ENCODE measurements at regions not wholly inside any gene's neighbourhood (a gene's known extent, or its start where the extent isn't known, plus 50 kb on each side); places are given as distances from the start of the nearest gene placed in this dataset.

DNA sequence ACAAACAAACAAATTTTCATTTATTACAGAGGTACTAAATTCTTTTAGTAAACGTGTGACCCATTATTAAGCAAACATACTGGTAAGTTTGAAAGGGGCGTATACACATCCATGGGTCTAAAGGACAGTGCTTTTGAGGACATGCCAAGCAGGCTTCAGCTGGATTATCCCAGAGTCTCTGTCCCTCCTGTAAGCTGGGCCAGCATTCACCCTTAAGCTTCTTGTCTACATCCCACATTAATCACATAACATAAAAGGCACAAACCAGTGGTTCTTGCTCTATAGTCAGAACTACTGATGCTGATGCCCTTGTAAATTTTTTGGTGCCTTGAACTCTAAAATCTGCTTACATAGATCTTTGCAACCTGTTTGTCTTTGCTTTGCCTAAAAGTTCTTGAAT lies 150.8 kb upstream of the BNIP2 start:
- no peak for FAIRE-seq

DNA sequence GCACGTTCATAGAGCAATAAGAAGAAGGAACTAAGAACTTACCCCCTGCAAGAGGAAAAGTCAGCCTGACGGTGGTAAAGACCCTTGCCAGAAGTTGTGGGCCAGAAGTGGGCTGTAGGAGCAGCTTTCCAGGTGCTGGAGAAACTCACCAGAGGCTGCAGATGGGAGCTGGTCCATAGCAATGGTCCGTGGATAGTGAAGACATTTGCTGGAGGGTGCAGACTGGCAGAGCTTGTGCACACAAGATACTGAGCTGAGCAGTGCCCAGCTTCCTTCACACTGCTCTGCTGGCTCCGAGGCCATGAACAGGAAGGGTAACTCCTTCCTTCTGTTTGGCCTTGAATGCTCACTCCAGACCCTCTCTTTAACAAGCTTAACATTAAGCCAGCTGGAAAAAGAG lies 149.8 kb upstream of the BNIP2 start:
- DNase-seq (ENCODE audit: insufficient read length, low spot score) (no peak), FAIRE-seq (no peak)
- TF ChIP-seq PAX5 (IDR thresholded peaks at IDR 0.05; ENCODE audit: insufficient read depth, low read length, severe bottlenecking), result no peak
- TF ChIP-seq TAF1 (IDR thresholded peaks at IDR 0.05; ENCODE audit: low read depth, low read length), result no peak
- TF ChIP-seq POLR2AphosphoS5 (IDR thresholded peaks at IDR 0.05; ENCODE audit: low read depth, low read length), result no peak

More for the DNA sequence above, 150.8 kb upstream of the BNIP2 start:
- DNase-seq (ENCODE audit: insufficient read length, low spot score), result no peak
- TF ChIP-seq POLR2AphosphoS5 (IDR thresholded peaks at IDR 0.05; ENCODE audit: low read depth, low read length) (no peak), POLR2A (IDR thresholded peaks at IDR 0.05; ENCODE audit: low read depth, low read length) (no peak), POU2F2 (IDR thresholded peaks at IDR 0.05; ENCODE audit: low read depth, low read length) (no peak), SPI1 (IDR thresholded peaks at IDR 0.05; ENCODE audit: low read depth, low read length) (no peak), PAX5 (IDR thresholded peaks at IDR 0.05; ENCODE audit: insufficient read depth, low read length, severe bottlenecking) (no peak), TAF1 (IDR thresholded peaks at IDR 0.05; ENCODE audit: low read depth, low read length) (no peak)

DNA sequence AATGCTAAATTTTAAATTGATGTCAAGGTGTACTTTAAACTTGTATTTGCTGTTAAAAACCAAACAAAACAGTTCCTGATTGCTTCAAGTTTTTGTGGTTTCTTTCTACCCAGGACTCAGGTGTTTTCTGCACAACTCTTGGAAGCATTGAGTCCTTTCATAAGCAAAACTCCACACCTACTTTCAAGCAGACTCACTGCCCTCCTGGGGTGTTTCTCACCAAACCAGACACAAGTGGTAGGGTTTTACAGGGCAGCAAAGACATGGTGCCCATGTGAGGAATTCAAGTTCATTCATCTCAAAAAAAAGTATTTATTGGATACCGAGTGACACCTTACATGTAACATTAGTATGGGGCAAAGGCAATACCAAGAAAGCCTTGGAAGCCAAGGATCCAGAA lies 146.7 kb upstream of the BNIP2 start:
- no peak for FAIRE-seq
- no peak for DNase-seq (ENCODE audit: insufficient read length, low spot score)
- no peak for TF ChIP-seq POU2F2 (IDR thresholded peaks at IDR 0.05; ENCODE audit: low read depth, low read length)
- no peak for TF ChIP-seq POLR2A (IDR thresholded peaks at IDR 0.05; ENCODE audit: low read depth, low read length)
- TF ChIP-seq POLR2AphosphoS5 (IDR thresholded peaks at IDR 0.05; ENCODE audit: low read depth, low read length), result no peak
- no peak for TF ChIP-seq PAX5 (IDR thresholded peaks at IDR 0.05; ENCODE audit: insufficient read depth, low read length, severe bottlenecking)
- no peak for TF ChIP-seq TAF1 (IDR thresholded peaks at IDR 0.05; ENCODE audit: low read depth, low read length)

DNA sequence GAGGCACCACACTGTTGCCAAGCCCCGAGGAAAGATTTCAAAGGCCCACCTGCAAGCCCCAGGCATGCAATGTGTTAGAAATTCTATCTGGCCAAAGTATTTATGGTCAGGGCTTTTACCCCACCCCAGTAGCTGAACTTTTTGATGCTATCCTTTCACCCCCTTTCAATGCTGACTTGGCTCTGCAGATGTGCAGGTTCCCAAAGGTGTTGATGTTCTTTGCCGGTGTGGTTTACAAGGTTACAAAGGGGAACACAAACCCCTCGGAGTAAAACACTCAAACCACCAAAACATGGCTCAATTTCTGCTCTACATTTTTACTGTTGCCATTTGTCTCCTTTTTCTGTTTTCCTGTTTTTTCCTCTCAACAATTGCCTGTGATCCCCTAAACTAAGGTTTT lies 145.4 kb upstream of the BNIP2 start:
- TF ChIP-seq POU2F2 (IDR thresholded peaks at IDR 0.05; ENCODE audit: low read depth, low read length) (no peak), TAF1 (IDR thresholded peaks at IDR 0.05; ENCODE audit: low read depth, low read length) (no peak), SPI1 (IDR thresholded peaks at IDR 0.05; ENCODE audit: low read depth, low read length) (no peak)
- DNase-seq (ENCODE audit: insufficient read length, low spot score), result no peak
- no peak for FAIRE-seq

DNA sequence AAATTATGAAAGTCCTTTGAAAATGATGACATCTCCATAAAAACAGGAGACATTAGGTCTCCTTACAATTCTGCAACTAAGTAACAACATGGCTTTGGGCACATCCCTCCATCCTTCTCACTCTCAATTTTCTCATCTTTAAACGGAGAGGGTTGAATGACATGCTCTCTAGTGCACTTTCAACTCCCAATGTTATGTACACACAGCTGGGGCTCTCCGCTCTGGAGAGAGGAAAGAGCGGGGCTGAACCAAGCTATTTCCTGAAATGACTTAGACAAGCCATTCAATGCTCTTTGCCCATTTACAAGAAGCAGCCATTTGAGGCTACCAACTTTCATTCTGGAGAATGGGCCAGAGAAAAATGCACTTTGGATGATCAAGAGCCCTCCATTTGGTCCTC lies 144.2 kb upstream of the BNIP2 start:
- TF ChIP-seq POLR2AphosphoS5 (IDR thresholded peaks at IDR 0.05; ENCODE audit: low read depth, low read length) (no peak), TAF1 (IDR thresholded peaks at IDR 0.05; ENCODE audit: low read depth, low read length) (no peak), POU2F2 (IDR thresholded peaks at IDR 0.05; ENCODE audit: low read depth, low read length) (no peak), SPI1 (IDR thresholded peaks at IDR 0.05; ENCODE audit: low read depth, low read length) (no peak), PAX5 (IDR thresholded peaks at IDR 0.05; ENCODE audit: insufficient read depth, low read length, severe bottlenecking) (no peak), POLR2A (IDR thresholded peaks at IDR 0.05; ENCODE audit: low read depth, low read length) (no peak)
- FAIRE-seq, result no peak
- DNase-seq (ENCODE audit: insufficient read length, low spot score), result no peak

DNA sequence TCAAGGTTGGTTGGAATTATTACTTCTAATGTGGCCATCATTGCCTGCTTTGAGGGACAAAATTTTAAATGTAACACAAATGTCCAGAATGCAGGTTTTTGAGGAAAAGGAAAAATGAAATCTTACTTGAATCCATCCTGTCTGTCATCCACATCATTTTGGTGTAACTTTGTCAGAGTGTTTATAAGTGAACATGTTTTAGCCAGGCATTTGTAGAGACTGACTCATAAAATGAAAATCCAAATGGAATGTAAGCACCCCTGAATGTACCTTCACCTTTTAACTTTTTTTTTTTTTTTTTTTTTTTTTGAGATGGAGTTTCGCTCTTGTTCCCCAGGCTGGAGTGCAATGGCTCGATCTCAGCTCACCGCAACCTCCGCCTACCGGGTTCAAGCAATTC lies 141.8 kb upstream of the BNIP2 start:
- TF ChIP-seq POLR2AphosphoS5 (IDR thresholded peaks at IDR 0.05; ENCODE audit: low read depth, low read length) (no peak), POU2F2 (IDR thresholded peaks at IDR 0.05; ENCODE audit: low read depth, low read length) (no peak), POLR2A (IDR thresholded peaks at IDR 0.05; ENCODE audit: low read depth, low read length) (no peak), PAX5 (IDR thresholded peaks at IDR 0.05; ENCODE audit: insufficient read depth, low read length, severe bottlenecking) (no peak), TAF1 (IDR thresholded peaks at IDR 0.05; ENCODE audit: low read depth, low read length) (no peak), SPI1 (IDR thresholded peaks at IDR 0.05; ENCODE audit: low read depth, low read length) (no peak)
- DNase-seq (ENCODE audit: insufficient read length, low spot score) (no peak), FAIRE-seq (no peak)

DNA sequence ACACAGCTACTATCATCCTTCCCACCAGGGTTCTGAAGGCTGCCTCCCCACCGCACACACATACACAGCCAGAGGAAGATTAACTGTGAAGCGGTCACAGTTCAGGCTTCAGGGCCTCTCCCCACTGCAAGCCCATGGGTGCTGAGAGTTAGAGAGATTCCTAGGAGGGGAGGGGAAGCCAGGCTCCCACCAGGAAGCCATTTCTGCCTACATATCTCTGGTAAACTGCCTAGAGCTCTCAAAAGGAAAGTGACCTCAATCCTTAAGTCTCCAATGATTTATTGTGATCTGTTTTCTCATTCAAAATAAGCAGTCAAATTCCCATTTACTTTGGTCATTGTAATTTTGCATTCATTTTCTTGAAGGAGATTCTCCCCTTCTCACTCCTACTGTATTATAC lies 141.0 kb upstream of the BNIP2 start:
- no peak for DNase-seq (ENCODE audit: insufficient read length, low spot score)
- no peak for FAIRE-seq
- TF ChIP-seq POLR2A (IDR thresholded peaks at IDR 0.05; ENCODE audit: low read depth, low read length) (no peak), PAX5 (IDR thresholded peaks at IDR 0.05; ENCODE audit: insufficient read depth, low read length, severe bottlenecking) (no peak), TAF1 (IDR thresholded peaks at IDR 0.05; ENCODE audit: low read depth, low read length) (no peak), POLR2AphosphoS5 (IDR thresholded peaks at IDR 0.05; ENCODE audit: low read depth, low read length) (no peak), POU2F2 (IDR thresholded peaks at IDR 0.05; ENCODE audit: low read depth, low read length) (no peak), SPI1 (IDR thresholded peaks at IDR 0.05; ENCODE audit: low read depth, low read length) (no peak)

DNA sequence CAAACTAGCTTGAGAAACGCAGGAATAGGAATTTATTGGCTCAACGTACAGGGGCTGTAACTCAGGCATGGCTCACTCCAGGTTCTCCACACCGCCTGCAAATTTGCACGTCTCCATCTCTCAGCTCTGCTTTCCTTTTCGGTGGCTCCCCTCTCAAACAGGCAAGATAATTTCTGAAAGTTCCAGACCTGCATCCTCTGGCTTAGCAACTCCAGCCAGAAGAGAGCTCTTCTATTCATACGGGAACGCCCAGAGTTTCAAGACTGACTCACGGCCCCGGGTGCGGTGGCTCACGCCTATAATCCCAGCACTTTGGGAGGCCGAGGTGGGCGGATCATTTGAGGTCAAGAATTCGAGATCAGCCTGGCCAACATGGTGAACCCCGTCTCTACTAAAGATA lies 139.7 kb upstream of the BNIP2 start:
- FAIRE-seq (no peak), DNase-seq (ENCODE audit: insufficient read length, low spot score) (no peak)
- TF ChIP-seq SPI1 (IDR thresholded peaks at IDR 0.05; ENCODE audit: low read depth, low read length), result no peak
- TF ChIP-seq TAF1 (IDR thresholded peaks at IDR 0.05; ENCODE audit: low read depth, low read length), result no peak
- no peak for TF ChIP-seq PAX5 (IDR thresholded peaks at IDR 0.05; ENCODE audit: insufficient read depth, low read length, severe bottlenecking)
- TF ChIP-seq POU2F2 (IDR thresholded peaks at IDR 0.05; ENCODE audit: low read depth, low read length), result no peak
- TF ChIP-seq POLR2AphosphoS5 (IDR thresholded peaks at IDR 0.05; ENCODE audit: low read depth, low read length), result no peak

DNA sequence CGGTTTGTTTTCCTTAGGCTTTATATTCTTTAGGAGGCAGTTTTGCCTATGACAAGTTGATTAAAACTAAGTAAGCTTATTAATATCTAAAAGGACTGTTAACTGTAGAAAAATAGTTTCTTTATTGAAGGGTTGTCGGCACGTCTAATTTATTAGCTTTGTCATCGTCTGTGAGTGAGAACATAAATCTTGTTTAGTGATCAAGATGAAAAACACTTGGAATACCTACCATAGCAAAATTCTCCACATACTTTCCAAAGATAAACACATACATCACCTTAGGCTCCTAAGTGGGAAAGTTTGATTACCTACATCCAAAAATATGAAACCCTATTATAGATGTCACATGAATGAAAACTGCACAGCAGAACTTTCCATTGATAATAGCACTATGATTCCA lies 139.1 kb upstream of the BNIP2 start:
- TF ChIP-seq POU2F2 (IDR thresholded peaks at IDR 0.05; ENCODE audit: low read depth, low read length), result no peak
- TF ChIP-seq PAX5 (IDR thresholded peaks at IDR 0.05; ENCODE audit: insufficient read depth, low read length, severe bottlenecking), result no peak
- TF ChIP-seq POLR2AphosphoS5 (IDR thresholded peaks at IDR 0.05; ENCODE audit: low read depth, low read length), result no peak
- TF ChIP-seq TAF1 (IDR thresholded peaks at IDR 0.05; ENCODE audit: low read depth, low read length), result no peak
- TF ChIP-seq POLR2A (IDR thresholded peaks at IDR 0.05; ENCODE audit: low read depth, low read length), result no peak
- no peak for TF ChIP-seq SPI1 (IDR thresholded peaks at IDR 0.05; ENCODE audit: low read depth, low read length)
- FAIRE-seq (no peak), DNase-seq (ENCODE audit: insufficient read length, low spot score) (no peak)

DNA sequence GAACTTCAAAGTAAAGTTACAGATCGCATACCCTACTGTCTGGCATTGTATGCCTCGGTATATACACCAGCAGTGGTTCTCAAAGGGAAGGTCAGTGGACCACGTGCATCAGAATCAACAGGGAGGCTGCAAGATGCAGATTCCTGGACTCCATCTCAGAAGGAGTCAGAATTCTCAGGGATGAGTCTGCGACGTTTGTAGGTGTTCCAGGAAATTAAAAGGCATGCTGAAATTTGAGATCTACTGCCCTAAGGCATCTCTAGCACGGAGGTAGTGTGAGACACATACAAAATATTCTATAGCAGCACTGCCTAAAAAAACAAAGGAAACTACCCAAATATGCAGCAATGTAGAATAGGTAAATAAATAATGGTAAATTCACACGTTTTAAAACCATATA lies 136.8 kb upstream of the BNIP2 start:
- no peak for TF ChIP-seq TAF1 (IDR thresholded peaks at IDR 0.05; ENCODE audit: low read depth, low read length)
- no peak for TF ChIP-seq POLR2AphosphoS5 (IDR thresholded peaks at IDR 0.05; ENCODE audit: low read depth, low read length)
- TF ChIP-seq SPI1 (IDR thresholded peaks at IDR 0.05; ENCODE audit: low read depth, low read length), result no peak
- TF ChIP-seq PAX5 (IDR thresholded peaks at IDR 0.05; ENCODE audit: insufficient read depth, low read length, severe bottlenecking), result no peak
- TF ChIP-seq POLR2A (IDR thresholded peaks at IDR 0.05; ENCODE audit: low read depth, low read length), result no peak
- TF ChIP-seq POU2F2 (IDR thresholded peaks at IDR 0.05; ENCODE audit: low read depth, low read length), result no peak
- DNase-seq (ENCODE audit: insufficient read length, low spot score) (no peak), FAIRE-seq (no peak)

Measured in GM12891 (cell line).